ENCODE measurements at regions not wholly inside any gene's neighbourhood (a gene's known extent, or its start where the extent isn't known, plus 50 kb on each side); places are given as distances from the start of the nearest gene placed in this dataset.

GRCh38 chr14:56888274-56888673, 78.0 kb upstream of the OTX2 start:
- no peak for DNase-seq
- H3K27me3 ChIP-seq: no peaks in the 10 kb centered on the region
- H3K4me1 ChIP-seq: no peaks in the 10 kb centered on the region
- TF ChIP-seq POLR2A (IDR thresholded peaks at IDR 0.05) (no peak), CTCF (IDR thresholded peaks at IDR 0.05) (no peak)
- no peaks in the 10 kb centered on the region for H3K36me3 ChIP-seq
- no peak overlapping the region for H3K4me3 ChIP-seq
- no peaks in the 10 kb centered on the region for H3K9me3 ChIP-seq
- H3K27ac ChIP-seq: no peak overlapping the region

GRCh38 chr14:56887216-56887615, 76.9 kb upstream of the OTX2 start:
- H3K36me3 ChIP-seq: no peaks in the 10 kb centered on the region
- H3K9me3 ChIP-seq: no peaks in the 10 kb centered on the region
- no peak overlapping the region for H3K4me3 ChIP-seq

GRCh38 chr14:56886471-56887062, 76.3 kb upstream of the OTX2 start:
- Histone ChIP-seq H3K27me3 (no peaks in the 10 kb centered on the region), H3K4me3 (no peak overlapping the region), H3K36me3 (no peaks in the 10 kb centered on the region), H3K27ac (no peak overlapping the region), H3K9me3 (no peaks in the 10 kb centered on the region), H3K4me1 (no peaks in the 10 kb centered on the region)
- DNase-seq: no peak
- no peak for TF ChIP-seq CTCF (IDR thresholded peaks at IDR 0.05)
- TF ChIP-seq POLR2A (IDR thresholded peaks at IDR 0.05): no peak

More at GRCh38 chr14:56887216-56887615, 76.9 kb upstream of the OTX2 start:
- H3K27me3 ChIP-seq: no peaks in the 10 kb centered on the region
- no peak for TF ChIP-seq CTCF (IDR thresholded peaks at IDR 0.05)
- no peak for TF ChIP-seq POLR2A (IDR thresholded peaks at IDR 0.05)
- no peak for DNase-seq
- no peaks in the 10 kb centered on the region for H3K4me1 ChIP-seq
- H3K27ac ChIP-seq: no peak overlapping the region

- no peak overlapping the region for H3K27ac ChIP-seq
- no peak overlapping the region for H3K4me3 ChIP-seq
- H3K4me1 ChIP-seq: no peaks in the 10 kb centered on the region
- no peaks in the 10 kb centered on the region for H3K36me3 ChIP-seq
- no peaks in the 10 kb centered on the region for H3K27me3 ChIP-seq
- no peak for TF ChIP-seq CTCF (IDR thresholded peaks at IDR 0.05)
- no peak for TF ChIP-seq POLR2A (IDR thresholded peaks at IDR 0.05)
- no peaks in the 10 kb centered on the region for H3K9me3 ChIP-seq
- DNase-seq: no peak
Measured at GRCh38 chr14:56885825-56886224, 75.5 kb upstream of the OTX2 start.

- H3K27me3 ChIP-seq: no peaks in the 10 kb centered on the region
- no peak for DNase-seq
- no peak overlapping the region for H3K4me3 ChIP-seq
- H3K36me3 ChIP-seq: no peaks in the 10 kb centered on the region
- H3K4me1 ChIP-seq: no peaks in the 10 kb centered on the region
- no peaks in the 10 kb centered on the region for H3K9me3 ChIP-seq
- TF ChIP-seq POLR2A (IDR thresholded peaks at IDR 0.05) (no peak), CTCF (IDR thresholded peaks at IDR 0.05) (no peak)
- H3K27ac ChIP-seq: no peak overlapping the region
Measured at GRCh38 chr14:56884617-56885016, 74.3 kb upstream of the OTX2 start.

GRCh38 chr14:56881181-56881580, 70.9 kb upstream of the OTX2 start:
- H3K27ac ChIP-seq: no peak overlapping the region
- H3K9me3 ChIP-seq: no peaks in the 10 kb centered on the region
- no peaks in the 10 kb centered on the region for H3K36me3 ChIP-seq
- H3K4me3 ChIP-seq: no peak overlapping the region
- H3K4me1 ChIP-seq: no peaks in the 10 kb centered on the region
- no peak for DNase-seq
- TF ChIP-seq POLR2A (IDR thresholded peaks at IDR 0.05) (no peak), CTCF (IDR thresholded peaks at IDR 0.05) (no peak)
- no peaks in the 10 kb centered on the region for H3K27me3 ChIP-seq

All from Peyer's patch (tissue), 4 donors.